ENCODE measurements at regions not wholly inside any gene's neighbourhood (a gene's known extent, or its start where the extent isn't known, plus 50 kb on each side); places are given as distances from the start of the nearest gene placed in this dataset.
"Not testable (repeated sequence)": the region's sequence is repeated elsewhere in the genome, so short reads cannot be mapped to it uniquely, and the experiment has no call there.

DNA sequence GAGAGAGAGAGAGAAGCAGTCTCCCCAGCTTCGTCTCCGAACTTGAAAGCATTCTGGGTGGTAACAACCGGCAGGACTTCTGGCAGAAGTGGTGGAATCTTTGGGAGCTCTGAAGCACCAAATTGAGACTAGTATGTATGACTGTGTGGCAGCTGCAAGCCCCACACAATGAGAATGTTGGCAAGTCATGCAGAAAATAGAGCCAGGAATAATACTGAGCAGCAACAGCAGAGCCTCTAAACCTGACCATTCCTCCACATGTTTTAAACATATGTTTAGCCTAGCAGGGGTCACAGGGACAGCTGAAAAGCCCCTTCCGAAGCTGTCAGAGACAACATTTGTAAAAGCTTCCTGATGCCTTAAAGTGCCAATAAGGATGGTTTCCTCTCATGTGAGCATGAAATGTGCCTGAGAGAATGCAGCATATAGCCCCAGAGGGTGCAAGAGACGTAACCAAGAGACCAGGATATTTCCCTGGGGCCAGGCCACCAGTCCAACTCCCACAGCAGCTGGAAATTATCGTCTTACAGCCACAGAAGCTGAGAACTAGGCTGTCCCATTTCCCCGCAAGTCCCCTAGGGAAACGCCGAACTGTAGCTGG lies 178.6 kb upstream of the CCDC54 start:
- no peaks in the 10 kb centered on the region for H3K9me3 ChIP-seq (ENCODE audit: control insufficient read depth, low read length)
- no peaks in the 10 kb centered on the region for H3K36me3 ChIP-seq (ENCODE audit: control insufficient read depth, insufficient read depth, low read length)
- H3K27ac ChIP-seq: no peak overlapping the region
- no peak overlapping the region for H3K4me2 ChIP-seq (ENCODE audit: low read length)
- H3K4me3 ChIP-seq (ENCODE audit: low read depth, low read length): no peak overlapping the region
- no peak overlapping the region for H3K9ac ChIP-seq
- H2AFZ ChIP-seq: no peak overlapping the region
- H3K27me3 ChIP-seq (ENCODE audit: control insufficient read depth, insufficient read depth, low read length): no peaks in the 10 kb centered on the region
- TF ChIP-seq, protein P1, sequence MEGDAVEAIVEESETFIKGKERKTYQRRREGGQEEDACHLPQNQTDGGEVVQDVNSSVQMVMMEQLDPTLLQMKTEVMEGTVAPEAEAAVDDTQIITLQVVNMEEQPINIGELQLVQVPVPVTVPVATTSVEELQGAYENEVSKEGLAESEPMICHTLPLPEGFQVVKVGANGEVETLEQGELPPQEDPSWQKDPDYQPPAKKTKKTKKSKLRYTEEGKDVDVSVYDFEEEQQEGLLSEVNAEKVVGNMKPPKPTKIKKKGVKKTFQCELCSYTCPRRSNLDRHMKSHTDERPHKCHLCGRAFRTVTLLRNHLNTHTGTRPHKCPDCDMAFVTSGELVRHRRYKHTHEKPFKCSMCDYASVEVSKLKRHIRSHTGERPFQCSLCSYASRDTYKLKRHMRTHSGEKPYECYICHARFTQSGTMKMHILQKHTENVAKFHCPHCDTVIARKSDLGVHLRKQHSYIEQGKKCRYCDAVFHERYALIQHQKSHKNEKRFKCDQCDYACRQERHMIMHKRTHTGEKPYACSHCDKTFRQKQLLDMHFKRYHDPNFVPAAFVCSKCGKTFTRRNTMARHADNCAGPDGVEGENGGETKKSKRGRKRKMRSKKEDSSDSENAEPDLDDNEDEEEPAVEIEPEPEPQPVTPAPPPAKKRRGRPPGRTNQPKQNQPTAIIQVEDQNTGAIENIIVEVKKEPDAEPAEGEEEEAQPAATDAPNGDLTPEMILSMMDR (IDR thresholded peaks at IDR 0.05): no peak
- H3K4me1 ChIP-seq: peaks cover 5% of the 10 kb centered on the region
- peaks cover 30% of the 10 kb centered on the region for H3K79me2 ChIP-seq

DNA sequence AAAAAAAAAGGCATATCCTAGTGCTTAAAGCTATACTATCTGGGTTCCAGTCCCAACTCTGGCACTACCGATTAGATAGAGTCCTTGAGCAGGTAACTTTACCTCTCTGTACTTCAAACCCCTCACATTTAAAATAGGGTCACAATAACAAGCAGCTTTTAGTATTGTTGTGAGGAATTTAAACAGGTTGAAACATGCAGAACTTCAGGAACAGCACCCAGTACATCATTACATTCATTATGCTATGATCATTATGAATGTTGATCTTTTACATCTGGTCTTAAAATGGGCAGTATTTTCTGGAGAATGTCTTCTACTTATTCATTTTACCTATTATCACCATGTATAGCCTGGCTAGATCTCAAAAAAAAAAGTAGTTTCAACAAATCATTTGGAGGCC lies 176.1 kb upstream of the CCDC54 start:
- Histone ChIP-seq H3K9me3 (ENCODE audit: control insufficient read depth, low read length) (no peaks in the 10 kb centered on the region), H3K9ac (no peak overlapping the region), H3K36me3 (ENCODE audit: control insufficient read depth, insufficient read depth, low read length) (no peaks in the 10 kb centered on the region), H3K4me1 (peaks cover 5% of the 10 kb centered on the region), H3K79me2 (peaks cover 32% of the 10 kb centered on the region), H3K27ac (no peak overlapping the region), H3K4me3 (ENCODE audit: low read depth, low read length) (no peak overlapping the region), H3K4me2 (ENCODE audit: low read length) (no peak overlapping the region), H3K27me3 (ENCODE audit: control insufficient read depth, insufficient read depth, low read length) (no peaks in the 10 kb centered on the region), H2AFZ (no peak overlapping the region)
- TF ChIP-seq, protein P1 (IDR thresholded peaks at IDR 0.05): no peak

DNA sequence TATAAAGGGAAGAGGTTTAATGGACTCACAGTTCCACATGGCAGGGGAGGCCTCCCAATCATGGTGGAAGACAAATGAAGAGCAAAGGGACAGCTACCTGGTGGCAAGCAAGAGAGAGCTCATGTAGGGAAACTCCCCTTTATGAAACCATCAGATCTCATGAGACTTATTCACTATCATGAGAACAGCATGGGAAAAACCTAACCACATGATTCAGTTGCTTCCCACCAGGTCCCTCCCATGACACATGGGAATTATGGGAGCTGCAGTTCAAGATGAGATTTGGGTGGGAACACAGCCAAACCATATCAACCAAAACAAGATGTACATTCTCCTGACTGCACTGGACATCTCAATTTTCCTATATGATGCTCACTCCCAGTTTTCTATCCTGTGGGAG lies 174.4 kb upstream of the CCDC54 start:
- not testable (repeated sequence) for H3K27ac ChIP-seq; H3K9me3 ChIP-seq (ENCODE audit: control insufficient read depth, low read length); H3K4me3 ChIP-seq (ENCODE audit: low read depth, low read length); H3K9ac ChIP-seq; H3K4me2 ChIP-seq (ENCODE audit: low read length); H2AFZ ChIP-seq; H3K36me3 ChIP-seq (ENCODE audit: control insufficient read depth, insufficient read depth, low read length); H3K27me3 ChIP-seq (ENCODE audit: control insufficient read depth, insufficient read depth, low read length)
- Histone ChIP-seq H3K79me2 (peaks cover 32% of the 10 kb centered on the region), H3K4me1 (peaks cover 11% of the 10 kb centered on the region)

DNA sequence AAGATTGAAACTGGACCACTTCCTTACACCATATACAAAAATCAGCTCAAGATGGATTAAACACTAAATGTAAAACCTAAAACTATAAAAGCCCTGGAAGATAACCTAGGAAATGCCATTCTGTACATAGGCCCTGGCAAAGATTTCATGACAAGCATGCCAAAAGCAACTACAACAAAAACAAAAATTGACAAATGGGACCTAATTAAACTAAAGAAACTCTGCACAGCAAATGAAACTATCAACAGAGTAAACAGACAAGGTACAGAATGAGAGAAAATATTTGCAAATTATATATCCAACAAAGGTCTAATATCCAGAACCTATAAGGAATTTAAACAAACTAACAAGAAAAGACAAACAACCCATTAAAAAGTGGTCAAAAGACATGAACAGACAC lies 173.1 kb upstream of the CCDC54 start:
- TF ChIP-seq, protein P1 (IDR thresholded peaks at IDR 0.05): no peak
- Histone ChIP-seq H2AFZ (no peak overlapping the region), H3K79me2 (peaks cover 24% of the 10 kb centered on the region), H3K9me3 (ENCODE audit: control insufficient read depth, low read length) (no peaks in the 10 kb centered on the region), H3K27me3 (ENCODE audit: control insufficient read depth, insufficient read depth, low read length) (no peaks in the 10 kb centered on the region), H3K27ac (no peak overlapping the region), H3K4me3 (ENCODE audit: low read depth, low read length) (no peak overlapping the region), H3K4me1 (peaks cover 20% of the 10 kb centered on the region), H3K36me3 (ENCODE audit: control insufficient read depth, insufficient read depth, low read length) (no peaks in the 10 kb centered on the region), H3K4me2 (ENCODE audit: low read length) (no peak overlapping the region), H3K9ac (no peak overlapping the region)

DNA sequence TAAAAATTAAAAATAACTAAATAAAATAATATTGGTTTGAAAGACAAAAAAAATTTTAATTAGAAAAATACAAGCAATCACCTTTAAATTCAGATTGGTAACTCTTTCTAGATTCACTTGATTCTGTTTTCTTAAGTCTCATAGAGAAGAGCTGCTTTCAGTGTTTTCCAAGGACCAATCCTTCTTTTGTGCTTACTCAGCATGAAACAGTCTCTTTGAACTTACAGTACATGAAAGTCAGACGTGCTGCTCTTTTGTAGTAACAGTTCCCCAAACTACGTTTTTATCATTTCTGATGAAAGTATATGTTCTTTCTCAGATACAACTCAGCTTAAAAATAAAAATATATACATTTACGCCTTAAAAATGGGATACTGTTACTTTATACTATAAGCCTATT lies 171.9 kb upstream of the CCDC54 start:
- H3K4me1 ChIP-seq: peaks cover 23% of the 10 kb centered on the region
- no peak overlapping the region for H3K4me3 ChIP-seq (ENCODE audit: low read depth, low read length)
- no peak overlapping the region for H3K4me2 ChIP-seq (ENCODE audit: low read length)
- peaks cover 23% of the 10 kb centered on the region for H3K79me2 ChIP-seq
- H2AFZ ChIP-seq: no peak overlapping the region
- no peaks in the 10 kb centered on the region for H3K27me3 ChIP-seq (ENCODE audit: control insufficient read depth, insufficient read depth, low read length)
- no peak overlapping the region for H3K27ac ChIP-seq
- H3K9me3 ChIP-seq (ENCODE audit: control insufficient read depth, low read length): no peaks in the 10 kb centered on the region
- TF ChIP-seq, protein P1 (IDR thresholded peaks at IDR 0.05): no peak
- no peaks in the 10 kb centered on the region for H3K36me3 ChIP-seq (ENCODE audit: control insufficient read depth, insufficient read depth, low read length)
- no peak overlapping the region for H3K9ac ChIP-seq

All from parathyroid adenoma (tissue), 2 donors.